ENCODE measurements at regions not wholly inside any gene's neighbourhood (a gene's known extent, or its start where the extent isn't known, plus 50 kb on each side); places are given as distances from the start of the nearest gene placed in this dataset.
A peak's percentile ranks its signal among the peaks of the same experiment; 100 is the strongest.

- no peak for TF ChIP-seq EZH2phosphoT487 (IDR thresholded peaks at IDR 0.05; ENCODE audit: insufficient read depth, low read depth)
- no peak for TF ChIP-seq EZH2 (IDR thresholded peaks at IDR 0.05; ENCODE audit: insufficient read depth, poor library complexity, severe bottlenecking)
- H3K4me2 ChIP-seq (ENCODE audit: unreplicated experiment) = no peak overlapping the region
- DNase-seq = no peak
- no peaks in the 10 kb centered on the region for H3K79me2 ChIP-seq (ENCODE audit: insufficient read depth)
- 0 out of 2 replicates have a peak, but pooled peaks cover 1% of the 10 kb centered on the region for H3F3A ChIP-seq (ENCODE audit: insufficient read depth)
- H4K20me1 ChIP-seq (ENCODE audit: insufficient read depth) = no peaks in the 10 kb centered on the region
- peaks cover 14% of the 10 kb centered on the region; the same call in 1 of the 2 replicates for H3K27me3 ChIP-seq (replicated peaks; ENCODE audit: insufficient read depth)
- H3K9ac ChIP-seq = no peak overlapping the region
- H3K4me3 ChIP-seq = no peak overlapping the region
- in situ Hi-C loops (cut with MboI) = no loop called here
- H3K4me1 ChIP-seq (ENCODE audit: insufficient read depth) = peaks cover 11% of the 10 kb centered on the region; the same call in 1 of the 2 replicates
- WGBS, 2 experiments (ENCODE audit: low coverage in 1 of 2, low lambda C conversion rate in 2 of 2, missing lambda C conversion rate in 2 of 2) = 25 to 35% methylated on average over 6 of the region's 6 CpGs
- no peak overlapping the region for H2AFZ ChIP-seq
- no peaks in the 10 kb centered on the region for H3K9me3 ChIP-seq (ENCODE audit: low read depth)
- H3K36me3 ChIP-seq (ENCODE audit: low read depth) = no peaks in the 10 kb centered on the region
- H3K9me2 ChIP-seq (ENCODE audit: insufficient read depth) = no peaks in the 10 kb centered on the region
- H3K27ac ChIP-seq = no peak overlapping the region
These were observed 286.1 kb downstream of the IRS2 start for GRCh38 chr13:109500146-109500773.

- TF ChIP-seq EZH2phosphoT487 (IDR thresholded peaks at IDR 0.05; ENCODE audit: insufficient read depth, low read depth) (no peak), EZH2 (IDR thresholded peaks at IDR 0.05; ENCODE audit: insufficient read depth, poor library complexity, severe bottlenecking) (no peak)
- H3K4me3 ChIP-seq = no peak overlapping the region
- no peak overlapping the region for H3K9ac ChIP-seq
- H3K36me3 ChIP-seq (ENCODE audit: low read depth) = no peaks in the 10 kb centered on the region
- H2AFZ ChIP-seq = no peak overlapping the region
- WGBS, 2 experiments (ENCODE audit: low coverage in 1 of 2, low lambda C conversion rate in 2 of 2, missing lambda C conversion rate in 2 of 2) = 60 to 68% methylated on average over 10 of the region's 10 CpGs
- H3K4me2 ChIP-seq (ENCODE audit: unreplicated experiment) = no peak overlapping the region
- no peaks in the 10 kb centered on the region for H3K79me2 ChIP-seq (ENCODE audit: insufficient read depth)
- H3K9me3 ChIP-seq (ENCODE audit: low read depth) = no peaks in the 10 kb centered on the region
- H3F3A ChIP-seq (ENCODE audit: insufficient read depth) = 0 out of 2 replicates have a peak, but pooled peaks cover 4% of the 10 kb centered on the region
- 0 out of 2 replicates have a peak, but pooled peaks cover 9% of the 10 kb centered on the region for H3K27me3 ChIP-seq (replicated peaks; ENCODE audit: insufficient read depth)
- no peak for DNase-seq
- no peaks in the 10 kb centered on the region for H4K20me1 ChIP-seq (ENCODE audit: insufficient read depth)
- H3K27ac ChIP-seq = no peak overlapping the region
- H3K9me2 ChIP-seq (ENCODE audit: insufficient read depth) = no peaks in the 10 kb centered on the region
- peaks cover 19% of the 10 kb centered on the region; the same call in 1 of the 2 replicates for H3K4me1 ChIP-seq (ENCODE audit: insufficient read depth)
- in situ Hi-C loops (cut with MboI) = no loop called here
These were observed 288.5 kb downstream of the IRS2 start for GRCh38 chr13:109497917-109498316.

- peak; percentile 9 for DNase-seq
- TF ChIP-seq EZH2 (IDR thresholded peaks at IDR 0.05; ENCODE audit: insufficient read depth, poor library complexity, severe bottlenecking) (no peak), EZH2phosphoT487 (IDR thresholded peaks at IDR 0.05; ENCODE audit: insufficient read depth, low read depth) (no peak)
These were observed 290.2 kb downstream of the IRS2 start for GRCh38 chr13:109496216-109496615.

DNA sequence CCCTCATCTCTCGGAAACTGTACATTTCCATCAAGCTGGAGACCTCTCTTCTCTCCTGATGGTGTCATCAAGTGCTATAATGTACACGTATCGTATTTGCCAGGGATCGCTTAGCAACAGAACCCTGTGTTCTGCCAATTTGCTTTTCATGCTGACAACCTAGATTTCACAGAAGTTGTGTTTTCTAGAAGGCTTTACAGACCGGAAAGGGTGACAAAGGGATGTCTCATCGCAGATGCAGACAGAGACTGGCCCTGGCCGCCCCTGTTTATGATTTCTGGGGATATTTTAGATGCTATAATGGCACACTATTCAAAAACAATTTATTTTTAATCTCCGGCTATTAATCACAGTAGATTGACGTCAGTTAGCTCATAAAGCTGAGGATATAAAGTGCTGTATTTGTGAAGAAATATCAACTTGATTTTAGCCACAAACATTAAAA lies 291.4 kb downstream of the IRS2 start:
- peak; percentile 91 for DNase-seq
- Histone ChIP-seq H3F3A (ENCODE audit: insufficient read depth) (0 out of 2 replicates have a peak, but pooled peaks cover 4% of the 10 kb centered on the region), H3K9me2 (ENCODE audit: insufficient read depth) (no peaks in the 10 kb centered on the region), H3K4me1 (ENCODE audit: insufficient read depth) (peaks cover 19% of the 10 kb centered on the region; the same call in 1 of the 2 replicates), H2AFZ (no peak overlapping the region), H3K36me3 (ENCODE audit: low read depth) (no peaks in the 10 kb centered on the region), H3K4me3 (no peak overlapping the region), H3K27ac (peak overlapping the region; percentile 59), H3K27me3 (replicated peaks; ENCODE audit: insufficient read depth) (0 out of 2 replicates have a peak, but pooled peaks cover 15% of the 10 kb centered on the region), H4K20me1 (ENCODE audit: insufficient read depth) (no peaks in the 10 kb centered on the region), H3K79me2 (ENCODE audit: insufficient read depth) (no peaks in the 10 kb centered on the region), H3K9ac (peak overlapping the region; percentile 59), H3K9me3 (ENCODE audit: low read depth) (no peaks in the 10 kb centered on the region), H3K4me2 (ENCODE audit: unreplicated experiment) (peak overlapping the region; percentile 33)
- in situ Hi-C loops (cut with MboI) = no loop called here
- WGBS, 2 experiments (ENCODE audit: low coverage in 1 of 2, low lambda C conversion rate in 2 of 2, missing lambda C conversion rate in 2 of 2) = 5 to 11% methylated on average over 9 of the region's 9 CpGs
- TF ChIP-seq EZH2phosphoT487 (IDR thresholded peaks at IDR 0.05; ENCODE audit: insufficient read depth, low read depth) = no peak
- no peak for TF ChIP-seq EZH2 (IDR thresholded peaks at IDR 0.05; ENCODE audit: insufficient read depth, poor library complexity, severe bottlenecking)

More at GRCh38 chr13:109496216-109496615, 290.2 kb downstream of the IRS2 start:
- Histone ChIP-seq H3K9me2 (ENCODE audit: insufficient read depth) (no peaks in the 10 kb centered on the region), H3K9me3 (ENCODE audit: low read depth) (no peaks in the 10 kb centered on the region), H3K4me2 (ENCODE audit: unreplicated experiment) (no peak overlapping the region), H2AFZ (no peak overlapping the region), H3K36me3 (ENCODE audit: low read depth) (no peaks in the 10 kb centered on the region), H3K4me1 (ENCODE audit: insufficient read depth) (peaks cover 19% of the 10 kb centered on the region; the same call in 1 of the 2 replicates), H3K27me3 (replicated peaks; ENCODE audit: insufficient read depth) (0 out of 2 replicates have a peak, but pooled peaks cover 9% of the 10 kb centered on the region), H3K79me2 (ENCODE audit: insufficient read depth) (no peaks in the 10 kb centered on the region), H3F3A (ENCODE audit: insufficient read depth) (0 out of 2 replicates have a peak, but pooled peaks cover 4% of the 10 kb centered on the region), H4K20me1 (ENCODE audit: insufficient read depth) (no peaks in the 10 kb centered on the region), H3K4me3 (no peak overlapping the region), H3K27ac (no peak overlapping the region), H3K9ac (no peak overlapping the region)
- in situ Hi-C loops (cut with MboI) = no loop called here
- WGBS, 2 experiments (ENCODE audit: low coverage in 1 of 2, low lambda C conversion rate in 2 of 2, missing lambda C conversion rate in 2 of 2) = 64 to 74% methylated on average over 7 of the region's 7 CpGs
